ENCODE measurements at regions not wholly inside any gene's neighbourhood (a gene's known extent, or its start where the extent isn't known, plus 50 kb on each side); places are given as distances from the start of the nearest gene placed in this dataset.

GRCh38 chr1:239677362-239677761 is 291.0 kb downstream of the CHRM3 start:
- Histone ChIP-seq H3K4me3 (no peak overlapping the region), H3K36me3 (no peaks in the 10 kb centered on the region), H3K27me3 (no peaks in the 10 kb centered on the region), H3K27ac (no peak overlapping the region), H3K9me3 (peaks cover 6% of the 10 kb centered on the region), H3K4me1 (no peaks in the 10 kb centered on the region)
- DNase-seq (ENCODE audit: low spot score in 2 of 2), result no peak
- TF ChIP-seq POLR2A (IDR thresholded peaks at IDR 0.05), result no peak
- TF ChIP-seq POLR2AphosphoS5 (IDR thresholded peaks at IDR 0.05), result no peak
- TF ChIP-seq CTCF (IDR thresholded peaks at IDR 0.05), result no peak
- TF ChIP-seq EP300 (IDR thresholded peaks at IDR 0.05), result no peak
- 51% methylated on average over 3 of the region's 3 CpGs for WGBS

DNA sequence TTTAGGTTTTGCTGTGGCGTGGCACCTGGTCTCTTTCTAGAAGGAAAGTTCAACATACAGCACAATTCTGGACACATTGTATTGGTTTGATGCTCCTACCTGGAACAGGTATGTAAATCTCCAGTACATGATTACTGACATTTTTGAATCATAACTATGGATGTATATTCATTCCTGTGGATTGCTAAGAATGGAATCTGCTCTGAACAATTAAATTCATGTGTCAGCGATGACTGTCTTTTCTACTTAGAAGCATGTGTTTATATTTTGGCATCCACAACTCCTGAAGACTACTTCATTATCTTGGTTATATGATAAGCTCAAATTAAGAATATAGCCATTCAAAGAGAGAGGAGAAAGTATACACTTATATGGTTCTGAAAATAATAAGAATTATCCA is 291.8 kb downstream of the CHRM3 start:
- Histone ChIP-seq H3K4me1 (no peaks in the 10 kb centered on the region), H3K9me3 (no peaks in the 10 kb centered on the region), H3K27ac (no peak overlapping the region), H3K4me3 (no peak overlapping the region), H3K27me3 (no peaks in the 10 kb centered on the region), H3K36me3 (no peaks in the 10 kb centered on the region)
- WGBS, result 81% methylated on average over 2 of the region's 2 CpGs
- DNase-seq (ENCODE audit: low spot score in 2 of 2), result no peak
- TF ChIP-seq POLR2A (IDR thresholded peaks at IDR 0.05) (no peak), POLR2AphosphoS5 (IDR thresholded peaks at IDR 0.05) (no peak), CTCF (IDR thresholded peaks at IDR 0.05) (no peak), EP300 (IDR thresholded peaks at IDR 0.05) (no peak)

DNA sequence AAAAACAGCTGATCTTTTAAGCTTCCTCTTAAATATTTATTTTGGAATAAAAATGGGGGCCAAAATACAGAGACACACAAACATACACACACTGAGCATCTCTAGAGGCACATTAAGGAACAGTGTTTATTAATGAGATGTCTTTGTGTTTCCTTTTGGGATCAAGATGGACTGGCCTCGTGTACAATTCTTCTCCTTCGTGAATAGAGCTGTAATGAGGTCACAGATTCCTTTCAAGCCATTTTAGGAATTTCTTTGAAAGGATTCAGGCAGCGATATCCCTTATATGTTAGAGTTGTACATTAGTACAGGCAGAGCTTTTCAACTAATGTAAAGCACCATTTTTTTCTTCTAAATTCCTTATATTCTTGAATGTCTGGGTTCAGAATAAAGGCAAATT is 295.7 kb downstream of the CHRM3 start:
- H3K4me3 ChIP-seq, result no peak overlapping the region
- no peak for TF ChIP-seq CTCF (IDR thresholded peaks at IDR 0.05)
- TF ChIP-seq POLR2A (IDR thresholded peaks at IDR 0.05), result no peak
- TF ChIP-seq EP300 (IDR thresholded peaks at IDR 0.05), result no peak
- no peak for TF ChIP-seq POLR2AphosphoS5 (IDR thresholded peaks at IDR 0.05)
- H3K9me3 ChIP-seq, result no peaks in the 10 kb centered on the region
- no peaks in the 10 kb centered on the region for H3K4me1 ChIP-seq
- no peak for DNase-seq (ENCODE audit: low spot score in 2 of 2)
- H3K27ac ChIP-seq, result no peak overlapping the region
- WGBS, result 41% methylated on average over 3 of the region's 3 CpGs
- H3K27me3 ChIP-seq, result no peaks in the 10 kb centered on the region
- H3K36me3 ChIP-seq, result no peaks in the 10 kb centered on the region

- no peaks in the 10 kb centered on the region for H3K9me3 ChIP-seq
- no peak overlapping the region for H3K4me3 ChIP-seq
- DNase-seq (ENCODE audit: low spot score in 2 of 2), result no peak
- H3K27me3 ChIP-seq, result no peaks in the 10 kb centered on the region
- H3K27ac ChIP-seq, result no peak overlapping the region
- 68% methylated on average over 2 of the region's 2 CpGs for WGBS
- no peak for TF ChIP-seq CTCF (IDR thresholded peaks at IDR 0.05)
- TF ChIP-seq POLR2A (IDR thresholded peaks at IDR 0.05), result no peak
- TF ChIP-seq POLR2AphosphoS5 (IDR thresholded peaks at IDR 0.05), result no peak
- no peak for TF ChIP-seq EP300 (IDR thresholded peaks at IDR 0.05)
- H3K4me1 ChIP-seq, result no peaks in the 10 kb centered on the region
- H3K36me3 ChIP-seq, result no peaks in the 10 kb centered on the region
Observed at GRCh38 chr1:239682960-239683359, 296.6 kb downstream of the CHRM3 start.

DNA sequence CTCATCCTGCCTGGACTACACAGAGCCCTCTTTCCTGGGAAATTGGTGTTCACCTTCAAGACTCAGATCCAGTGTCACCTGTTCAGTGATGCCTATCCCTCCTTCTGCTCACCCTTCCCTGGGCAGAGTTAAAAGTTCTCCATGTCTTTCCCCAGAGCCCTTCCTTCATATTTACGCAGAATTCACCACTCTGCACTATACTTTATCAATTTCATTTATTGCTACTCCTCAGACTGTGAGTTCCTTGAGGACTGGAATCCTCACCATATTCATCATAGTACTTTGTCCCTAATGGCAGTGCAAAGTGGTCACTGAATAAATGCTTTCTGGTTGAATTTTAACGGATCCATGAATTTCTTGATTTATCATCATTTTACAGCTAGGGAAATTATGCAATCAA is 300.0 kb downstream of the CHRM3 start:
- Histone ChIP-seq H3K27ac (no peak overlapping the region), H3K27me3 (no peaks in the 10 kb centered on the region), H3K36me3 (no peaks in the 10 kb centered on the region), H3K9me3 (no peaks in the 10 kb centered on the region), H3K4me1 (no peaks in the 10 kb centered on the region), H3K4me3 (no peak overlapping the region)
- 81% methylated on average over 2 of the region's 2 CpGs for WGBS
- no peak for DNase-seq (ENCODE audit: low spot score in 2 of 2)
- TF ChIP-seq POLR2AphosphoS5 (IDR thresholded peaks at IDR 0.05), result no peak
- TF ChIP-seq EP300 (IDR thresholded peaks at IDR 0.05), result no peak
- TF ChIP-seq CTCF (IDR thresholded peaks at IDR 0.05), result no peak
- TF ChIP-seq POLR2A (IDR thresholded peaks at IDR 0.05), result no peak

Measured in suprapubic skin (tissue), 4 donors.